Transverse colon (tissue), 4 donors: ENCODE measurements at regions not wholly inside any gene's neighbourhood (a gene's known extent, or its start where the extent isn't known, plus 50 kb on each side); places are given as distances from the start of the nearest gene placed in this dataset.
"Not testable (repeated sequence)": the region's sequence is repeated elsewhere in the genome, so short reads cannot be mapped to it uniquely, and the experiment has no call there.

Experiments used
- DNase-seq: peaks from one replicate; pipeline ENCODE4 v3.0.0-alpha.2; 2019
- H3K27ac ChIP-seq, 4 donors: fragments of 200-600 bp; sonication (generic); 2 replicates each; pipeline ENCODE4 v1.5.1; 2016 to 2018; ENCODE audit warnings: inconsistent platforms in 4 of 4
- H3K27me3 ChIP-seq: fragments of 200-600 bp; sonication (generic); 2 replicates; pipeline ENCODE4 v1.5.1; 2017; ENCODE audit warnings: inconsistent platforms
- H3K36me3 ChIP-seq, 4 donors: fragments of 200-600 bp; sonication (generic); 2 replicates each; pipeline ENCODE4 v1.5.1; 2017 to 2019; ENCODE audit warnings: inconsistent platforms in 4 of 4
- H3K4me1 ChIP-seq, 4 donors: fragments of 200-600 bp; sonication (generic); 2 replicates each; pipeline ENCODE4 v1.5.1; 2017 to 2020; ENCODE audit warnings: inconsistent platforms in 4 of 4
- H3K4me3 ChIP-seq, 4 donors: fragments of 200-600 bp; sonication (generic); 1 replicate in 1 of 4; 2 replicates in 3 of 4; pipeline versions ENCODE4 v1.5.1 to v1.6.1; 2017 to 2019; ENCODE audit warnings: inconsistent platforms in 4 of 4
- H3K9me3 ChIP-seq, 2 donors: fragments of 200-600 bp; sonication (generic); 2 replicates each; pipeline ENCODE4 v1.5.1; 2017 to 2019; ENCODE audit warnings: inconsistent platforms in 2 of 2
- EP300 ChIP-seq: sonication (generic); formaldehyde crosslinking; IDR thresholded peaks from one replicate; pipeline ENCODE4 v1.6.1; 2017; ENCODE audit warnings: antibody characterized with exemption, low read depth
- POLR2A ChIP-seq: fragments of 450-650 bp; IDR thresholded peaks from one replicate; pipeline ENCODE4 v1.6.1; 2016; ENCODE audit warnings: antibody characterized with exemption, mild to moderate bottlenecking, moderate library complexity
- POLR2AphosphoS5 ChIP-seq, 3 donors: sonication (generic); formaldehyde crosslinking; IDR thresholded peaks; one replicate each; pipeline ENCODE4 v1.6.1; 2016; ENCODE audit warnings: antibody characterized with exemption in 3 of 3
- WGBS, 2 donors: methylation state at CpG; one replicate each; pipeline ENCODE4 v1.1.5; 2018; ENCODE audit warnings: low coverage in 1 of 2; 5-methylcytosine and 5-hydroxymethylcytosine counted together
- in situ Hi-C, 4 donors: fragments of 200-750 bp; cut with MboI; loops; one replicate each; pipeline versions ENCODE4 v1.15.0 to v1.15.1; 2017; ENCODE audit warnings: low sequenced_read_pairs in 3 of 4, low pct_ligation_motif_present in 1 of 4, low pct_unique_long_range_greater_than_20kb in 1 of 4
- intact Hi-C: fragments of 100-400 bp; cut with DNase I; formaldehyde crosslinking; loops from one replicate; pipeline ENCODE4 v1.15.1; 2023; ENCODE audit warnings: low total_unique reads
- TF ChIP-seq, protein P1 (sequence below), 5 experiments: fragments of 200-600 bp in 3 of 5; fragments of 450-650 bp in 2 of 5; sonication (generic) in 3 of 5; IDR thresholded peaks; 1 replicate in 2 of 5; 2 replicates in 3 of 5; pipeline ENCODE4 v1.5.1; 2016 to 2017; ENCODE audit warnings: antibody characterized with exemption in 5 of 5, inconsistent platforms in 3 of 5, mild to moderate bottlenecking in 2 of 5, moderate library complexity in 1 of 5

DNA sequence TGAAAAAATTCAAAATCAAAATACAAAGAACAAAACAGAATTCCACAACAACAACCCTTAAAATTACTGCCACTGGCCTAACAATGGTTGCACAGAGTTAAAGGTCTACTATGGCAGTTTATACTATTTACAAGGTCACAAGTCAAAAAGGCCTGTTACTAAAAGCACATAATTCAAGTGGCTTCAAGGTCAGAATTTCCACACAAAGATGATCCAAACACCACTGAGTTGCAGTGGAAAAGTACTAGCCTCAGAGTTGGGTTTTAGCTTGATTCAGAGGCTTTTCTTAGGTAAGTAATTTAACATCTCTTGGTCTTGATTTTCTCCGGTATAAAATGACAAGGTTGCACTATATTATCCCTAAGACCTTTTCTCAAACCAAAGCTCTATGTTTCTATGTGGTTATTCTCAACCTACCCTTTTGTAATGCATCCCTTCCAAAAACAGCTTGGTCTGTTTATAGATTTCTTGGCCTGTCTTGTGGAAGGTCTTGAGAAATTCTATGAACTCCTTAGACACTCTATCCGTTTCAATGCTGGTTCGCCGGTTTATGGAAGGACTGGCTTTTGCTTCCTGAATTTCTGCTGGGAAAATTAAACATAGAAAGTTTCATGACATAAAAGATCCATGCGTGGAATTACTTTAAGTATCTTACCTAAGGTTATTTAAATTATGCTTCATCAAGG, 69.5 kb downstream of the MDH2 start:
- in situ Hi-C loops, H3K4me3 ChIP-seq, H3K9me3 ChIP-seq, DNase-seq, H3K27ac ChIP-seq, H3K4me1 ChIP-seq, H3K27me3 ChIP-seq, intact Hi-C loops, H3K36me3 ChIP-seq: not testable (repeated sequence)
- WGBS, 2 donors, result 72 to 85% methylated on average over 5 of the region's 5 CpGs

DNA sequence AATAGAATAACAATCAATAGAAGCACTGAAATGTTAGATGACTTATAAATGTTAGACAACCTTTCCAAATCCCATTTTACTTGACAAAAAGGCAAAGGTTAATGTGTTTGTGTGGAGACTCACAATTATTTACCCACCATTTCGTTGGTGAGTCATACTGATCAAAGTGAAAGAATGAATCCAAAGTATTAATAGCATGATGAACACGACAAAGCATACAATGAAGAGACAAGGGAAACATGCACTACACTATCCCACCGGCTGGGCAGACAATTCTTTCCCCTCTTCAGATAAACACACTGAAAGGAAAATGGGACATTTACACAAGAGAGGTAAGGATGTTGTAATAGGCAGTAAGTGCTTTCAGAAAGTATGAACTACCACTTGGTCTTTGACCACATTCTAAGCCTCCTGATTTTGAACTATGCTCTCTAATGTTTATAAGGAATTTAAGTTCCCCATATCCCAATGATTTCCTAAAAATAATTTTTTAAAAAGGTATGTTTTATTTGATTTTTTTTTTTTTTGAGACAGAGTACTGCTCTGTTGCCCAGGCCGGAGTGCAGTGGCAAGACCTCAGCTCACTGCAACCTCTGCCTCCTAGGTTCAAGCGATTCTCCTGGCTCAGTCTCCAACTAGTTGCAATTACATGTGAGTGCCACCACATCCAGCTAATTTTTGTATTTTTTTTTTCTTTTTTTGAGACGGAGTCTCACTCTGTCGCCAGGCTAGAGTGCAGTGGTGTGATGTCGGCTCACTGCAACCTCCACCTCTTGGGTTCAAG, 70.5 kb downstream of the MDH2 start:
- H3K4me1 ChIP-seq, H3K9me3 ChIP-seq, intact Hi-C loops, H3K27ac ChIP-seq, in situ Hi-C loops, DNase-seq, H3K4me3 ChIP-seq, H3K36me3 ChIP-seq, H3K27me3 ChIP-seq: not testable (repeated sequence)
- 68 to 70% methylated on average over 7 to 8 of the region's 8 CpGs for WGBS, 2 donors

DNA sequence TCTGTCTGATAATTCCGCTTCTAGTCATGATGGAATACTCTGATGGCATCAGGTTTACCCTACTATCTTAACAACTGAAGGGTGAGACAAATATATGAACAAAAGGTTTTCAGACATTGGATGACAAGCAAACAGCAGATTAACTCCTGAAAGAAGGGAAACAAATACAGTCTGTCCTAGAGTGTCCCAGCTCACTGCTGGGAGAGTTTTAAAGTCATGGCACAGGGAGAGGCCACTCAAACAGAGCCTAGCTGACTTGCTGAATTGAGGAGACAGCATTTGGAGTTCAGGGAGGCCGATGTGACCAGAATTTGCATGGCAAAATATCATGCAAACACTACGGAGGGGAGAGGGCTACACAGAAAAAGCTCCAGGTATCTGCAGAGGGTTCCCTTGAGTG, 73.1 kb downstream of the MDH2 start:
- Histone ChIP-seq H3K27me3 (no peaks in the 10 kb centered on the region), H3K4me1 (peaks cover 0 to 7% (median 0%) of the 10 kb centered on the region in 4 donors), H3K36me3 (no peaks in the 10 kb centered on the region), H3K4me3 (no peak overlapping the region), H3K27ac (no peak overlapping the region), H3K9me3 (no peaks in the 10 kb centered on the region)
- no peak for DNase-seq
- no peak for TF ChIP-seq POLR2A
- no peak for TF ChIP-seq POLR2AphosphoS5 (IDR thresholded peaks at IDR 0.05)
- TF ChIP-seq, protein P1, sequence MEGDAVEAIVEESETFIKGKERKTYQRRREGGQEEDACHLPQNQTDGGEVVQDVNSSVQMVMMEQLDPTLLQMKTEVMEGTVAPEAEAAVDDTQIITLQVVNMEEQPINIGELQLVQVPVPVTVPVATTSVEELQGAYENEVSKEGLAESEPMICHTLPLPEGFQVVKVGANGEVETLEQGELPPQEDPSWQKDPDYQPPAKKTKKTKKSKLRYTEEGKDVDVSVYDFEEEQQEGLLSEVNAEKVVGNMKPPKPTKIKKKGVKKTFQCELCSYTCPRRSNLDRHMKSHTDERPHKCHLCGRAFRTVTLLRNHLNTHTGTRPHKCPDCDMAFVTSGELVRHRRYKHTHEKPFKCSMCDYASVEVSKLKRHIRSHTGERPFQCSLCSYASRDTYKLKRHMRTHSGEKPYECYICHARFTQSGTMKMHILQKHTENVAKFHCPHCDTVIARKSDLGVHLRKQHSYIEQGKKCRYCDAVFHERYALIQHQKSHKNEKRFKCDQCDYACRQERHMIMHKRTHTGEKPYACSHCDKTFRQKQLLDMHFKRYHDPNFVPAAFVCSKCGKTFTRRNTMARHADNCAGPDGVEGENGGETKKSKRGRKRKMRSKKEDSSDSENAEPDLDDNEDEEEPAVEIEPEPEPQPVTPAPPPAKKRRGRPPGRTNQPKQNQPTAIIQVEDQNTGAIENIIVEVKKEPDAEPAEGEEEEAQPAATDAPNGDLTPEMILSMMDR (IDR thresholded peaks at IDR 0.05), result no peak
- TF ChIP-seq EP300, result no peak
- whole genome bisulfite sequencing, 2 donors, result 70% methylated on average over 3 of the region's 3 CpGs
- intact Hi-C loops (no loop called here), in situ Hi-C loops (no loop called here)

DNA sequence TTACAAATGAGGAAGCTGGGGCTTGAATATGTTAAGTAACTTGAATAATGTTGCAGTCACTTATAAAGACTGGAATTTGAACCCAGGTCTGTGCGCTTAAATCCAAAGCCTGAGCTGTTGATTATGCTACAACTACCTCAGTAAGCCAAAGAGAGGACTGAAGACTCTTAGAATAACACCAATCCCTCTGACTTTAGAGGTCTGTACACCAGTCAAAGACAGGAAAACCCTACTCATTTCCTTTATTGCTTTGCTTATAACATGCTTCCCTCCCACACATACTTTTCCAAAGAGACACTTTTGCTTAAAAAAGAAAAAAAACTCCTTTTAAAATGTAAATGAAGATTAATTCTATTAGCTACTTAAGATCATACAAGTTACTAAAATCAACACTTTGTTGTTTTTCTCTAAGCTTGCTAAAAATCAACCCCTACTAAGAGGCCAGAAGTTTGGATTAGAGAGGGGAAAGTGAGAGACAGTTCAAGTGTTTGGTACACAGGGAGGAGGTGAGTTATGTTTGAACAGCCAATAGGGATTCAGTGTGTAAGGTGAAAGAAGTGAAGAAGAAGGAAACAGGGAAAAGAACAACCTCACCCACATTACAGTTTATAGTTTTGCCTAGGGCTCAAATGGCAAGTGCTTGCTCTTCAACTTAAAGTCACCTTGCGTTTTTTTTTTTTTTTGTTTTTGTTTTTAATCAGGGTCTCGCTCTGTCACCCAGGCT, 74.8 kb downstream of the MDH2 start:
- in situ Hi-C loops (no loop called here), intact Hi-C loops (no loop called here)
- TF ChIP-seq EP300, result no peak
- TF ChIP-seq, protein P1 (IDR thresholded peaks at IDR 0.05), result no peak
- no peak for TF ChIP-seq POLR2AphosphoS5 (IDR thresholded peaks at IDR 0.05)
- no peak for TF ChIP-seq POLR2A
- Histone ChIP-seq H3K4me3 (no peak overlapping the region), H3K9me3 (no peaks in the 10 kb centered on the region), H3K4me1 (peaks cover 0 to 7% (median 0%) of the 10 kb centered on the region in 4 donors), H3K27ac (no peak overlapping the region), H3K27me3 (no peaks in the 10 kb centered on the region), H3K36me3 (no peaks in the 10 kb centered on the region)
- WGBS, 2 donors, result 73 to 78% methylated on average over 1 to 3 of the region's 3 CpGs
- no peak for DNase-seq

DNA sequence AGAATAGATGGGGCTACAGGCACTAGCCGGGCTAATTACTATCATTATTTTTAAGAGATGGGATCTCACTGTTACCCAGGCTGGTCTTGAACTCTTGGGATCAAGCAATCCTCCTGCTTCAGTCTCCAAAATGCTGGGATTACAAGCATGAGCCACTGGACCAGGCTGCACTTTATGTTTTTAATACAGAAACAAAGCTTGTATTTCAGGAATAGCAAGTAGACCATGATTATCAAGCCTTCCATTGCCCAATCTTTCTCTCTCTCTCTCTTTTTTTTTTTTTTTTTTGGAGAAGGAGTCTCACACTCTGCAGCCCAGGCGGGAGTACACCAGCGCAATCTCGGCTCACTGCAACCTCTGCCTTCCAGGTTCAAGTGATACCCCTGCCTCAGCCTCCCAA, 75.4 kb downstream of the MDH2 start:
- H3K4me1 ChIP-seq, result peaks cover 0 to 5% (median 0%) of the 10 kb centered on the region in 4 donors
- in situ Hi-C loops (no loop called here), intact Hi-C loops (no loop called here)
- WGBS, 2 donors, result 83 to 97% methylated on average over 2 to 4 of the region's 4 CpGs
- no peak for TF ChIP-seq POLR2AphosphoS5 (IDR thresholded peaks at IDR 0.05)
- TF ChIP-seq EP300, result no peak
- no peak for TF ChIP-seq POLR2A
- TF ChIP-seq, protein P1 (IDR thresholded peaks at IDR 0.05), result no peak
- H3K27me3 ChIP-seq, result no peaks in the 10 kb centered on the region
- H3K9me3 ChIP-seq, result no peaks in the 10 kb centered on the region
- DNase-seq, result no peak
- no peak overlapping the region for H3K27ac ChIP-seq
- no peaks in the 10 kb centered on the region for H3K36me3 ChIP-seq
- H3K4me3 ChIP-seq, result no peak overlapping the region
